ENCODE measurements at regions not wholly inside any gene's neighbourhood (a gene's known extent, or its start where the extent isn't known, plus 50 kb on each side); places are given as distances from the start of the nearest gene placed in this dataset.
"Not testable (repeated sequence)": the region's sequence is repeated elsewhere in the genome, so short reads cannot be mapped to it uniquely, and the experiment has no call there.

- no peak for TF ChIP-seq CTCF (conservative IDR thresholded peaks at IDR 0.05; ENCODE audit: low read depth, low read length)
- TF ChIP-seq EZH2 (IDR thresholded peaks at IDR 0.05; ENCODE audit: borderline replicate concordance, low read depth, low read length, poor library complexity, severe bottlenecking) = no peak
- H3K27ac ChIP-seq (ENCODE audit: low read depth, low read length, poor library complexity, severe bottlenecking) = no peak overlapping the region
- BruUV-seq (replicated peaks) = no TSS peak
- no peaks in the 10 kb centered on the region for H3K27me3 ChIP-seq (replicated peaks; ENCODE audit: insufficient read depth, low read depth, low read length, poor library complexity)
- peak; percentile 35 for DNase-seq (ENCODE audit: low spot score)
- no peaks in the 10 kb centered on the region for H3K36me3 ChIP-seq (ENCODE audit: insufficient read depth, low read length, poor library complexity, severe bottlenecking)
- POLR2A ChIA-PET (ENCODE audit: low non-redundant PET) = no interaction called here
- no peaks in the 10 kb centered on the region for H3K4me1 ChIP-seq (ENCODE audit: insufficient read depth, low read length, poor library complexity, severe bottlenecking)
- no peaks in the 10 kb centered on the region for H3K9me3 ChIP-seq (ENCODE audit: low read depth, low read length, poor library complexity, severe bottlenecking)
- intact Hi-C loops (cut with micrococcal nuclease; ENCODE audit: unreplicated experiment) = no loop called here
- no peak overlapping the region for H3K4me3 ChIP-seq (ENCODE audit: low read depth, low read length, poor library complexity, severe bottlenecking)
- CTCF ChIA-PET = no interaction called here
Observed at GRCh38 chr6:66499851-66500250, 792.8 kb upstream of the EYS start.

GRCh38 chr6:66496659-66497058 lies 789.6 kb upstream of the EYS start:
- no TSS peak for BruUV-seq (replicated peaks)
- Histone ChIP-seq H3K27me3 (replicated peaks; ENCODE audit: insufficient read depth, low read depth, low read length, poor library complexity) (no peaks in the 10 kb centered on the region), H3K36me3 (ENCODE audit: insufficient read depth, low read length, poor library complexity, severe bottlenecking) (no peaks in the 10 kb centered on the region), H3K27ac (ENCODE audit: low read depth, low read length, poor library complexity, severe bottlenecking) (no peak overlapping the region), H3K4me3 (ENCODE audit: low read depth, low read length, poor library complexity, severe bottlenecking) (no peak overlapping the region), H3K9me3 (ENCODE audit: low read depth, low read length, poor library complexity, severe bottlenecking) (no peaks in the 10 kb centered on the region), H3K4me1 (ENCODE audit: insufficient read depth, low read length, poor library complexity, severe bottlenecking) (no peaks in the 10 kb centered on the region)
- DNase-seq (ENCODE audit: low spot score) = peak; percentile 58
- ChIA-PET POLR2A (ENCODE audit: low non-redundant PET) (no interaction called here), CTCF (interaction anchor here (0.6 kb wide), 1 partner anchor 75 kb away, joined by 3 read pairs; no protein-coding TSS in a partner anchor)
- TF ChIP-seq EZH2 (IDR thresholded peaks at IDR 0.05; ENCODE audit: borderline replicate concordance, low read depth, low read length, poor library complexity, severe bottlenecking) = no peak
- peak; percentile 59 for TF ChIP-seq CTCF (conservative IDR thresholded peaks at IDR 0.05; ENCODE audit: low read depth, low read length)
- intact Hi-C loops (cut with micrococcal nuclease; ENCODE audit: unreplicated experiment) = no loop called here

GRCh38 chr6:66494643-66495042 lies 787.6 kb upstream of the EYS start:
- H3K9me3 ChIP-seq (ENCODE audit: low read depth, low read length, poor library complexity, severe bottlenecking); intact Hi-C loops (cut with micrococcal nuclease; ENCODE audit: unreplicated experiment); H3K27ac ChIP-seq (ENCODE audit: low read depth, low read length, poor library complexity, severe bottlenecking); H3K36me3 ChIP-seq (ENCODE audit: insufficient read depth, low read length, poor library complexity, severe bottlenecking); DNase-seq (ENCODE audit: low spot score); H3K4me1 ChIP-seq (ENCODE audit: insufficient read depth, low read length, poor library complexity, severe bottlenecking); H3K4me3 ChIP-seq (ENCODE audit: low read depth, low read length, poor library complexity, severe bottlenecking); CTCF ChIA-PET; BruUV-seq (replicated peaks); H3K27me3 ChIP-seq (replicated peaks; ENCODE audit: insufficient read depth, low read depth, low read length, poor library complexity); POLR2A ChIA-PET (ENCODE audit: low non-redundant PET): not testable (repeated sequence)

GRCh38 chr6:66489269-66489987 lies 782.4 kb upstream of the EYS start:
- H3K4me1 ChIP-seq (ENCODE audit: insufficient read depth, low read length, poor library complexity, severe bottlenecking) = no peaks in the 10 kb centered on the region
- H3K27me3 ChIP-seq (replicated peaks; ENCODE audit: insufficient read depth, low read depth, low read length, poor library complexity) = no peaks in the 10 kb centered on the region
- no peak overlapping the region for H3K4me3 ChIP-seq (ENCODE audit: low read depth, low read length, poor library complexity, severe bottlenecking)
- BruUV-seq (replicated peaks) = no TSS peak
- H3K9me3 ChIP-seq (ENCODE audit: low read depth, low read length, poor library complexity, severe bottlenecking) = no peaks in the 10 kb centered on the region
- no peak overlapping the region for H3K27ac ChIP-seq (ENCODE audit: low read depth, low read length, poor library complexity, severe bottlenecking)
- CTCF ChIA-PET = no interaction called here
- no peak for DNase-seq (ENCODE audit: low spot score)
- intact Hi-C loops (cut with micrococcal nuclease; ENCODE audit: unreplicated experiment) = no loop called here
- TF ChIP-seq CTCF (conservative IDR thresholded peaks at IDR 0.05; ENCODE audit: low read depth, low read length) (no peak), EZH2 (IDR thresholded peaks at IDR 0.05; ENCODE audit: borderline replicate concordance, low read depth, low read length, poor library complexity, severe bottlenecking) (no peak)
- no peaks in the 10 kb centered on the region for H3K36me3 ChIP-seq (ENCODE audit: insufficient read depth, low read length, poor library complexity, severe bottlenecking)
- POLR2A ChIA-PET (ENCODE audit: low non-redundant PET) = no interaction called here

Data from A673 (cell line).